GM23338 (cell line): ENCODE measurements at regions not wholly inside any gene's neighbourhood (a gene's known extent, or its start where the extent isn't known, plus 50 kb on each side); places are given as distances from the start of the nearest gene placed in this dataset.

Experiments used
- ATAC-seq: fragments of 200-7000 bp; cut with Tn5 transposase; 3 replicates; pipeline ENCODE4 v1.9.1; 2020
- DNase-seq: peaks from one replicate; pipeline ENCODE4 v3.0.0-alpha.2; 2015; ENCODE audit warnings: low spot score
- H2AFZ ChIP-seq: fragments of 200-600 bp; sonication (generic); 2 replicates; pipeline ENCODE4 v1.8.0; 2016; ENCODE audit warnings: antibody characterized with exemption, mild to moderate bottlenecking, moderate library complexity
- H3F3A ChIP-seq: fragments of 200-600 bp; sonication (generic); replicated peaks from 2 replicates; pipeline ENCODE4 v1.8.0; 2017; ENCODE audit warnings: antibody characterized with exemption, mixed run types, low read depth
- H3K27ac ChIP-seq: fragments of 200-600 bp; sonication (generic); 2 replicates; pipeline ENCODE4 v1.6.1; 2016; ENCODE audit warnings: low read depth
- H3K27me3 ChIP-seq: fragments of 200-600 bp; sonication (generic); 2 replicates; pipeline ENCODE4 v1.8.0; 2016; ENCODE audit warnings: mild to moderate bottlenecking, mixed run types, moderate library complexity; ENCODE audit not compliant: insufficient read depth
- H3K36me3 ChIP-seq: fragments of 200-600 bp; sonication (generic); 2 replicates; pipeline ENCODE4 v1.8.0; 2016; ENCODE audit warnings: mild to moderate bottlenecking; ENCODE audit not compliant: insufficient read depth
- H3K4me1 ChIP-seq: fragments of 200-600 bp; sonication (generic); 2 replicates; pipeline ENCODE4 v1.8.0; 2016; ENCODE audit warnings: mild to moderate bottlenecking, moderate library complexity; ENCODE audit not compliant: insufficient read depth
- H3K4me2 ChIP-seq: fragments of 200-600 bp; sonication (generic); 2 replicates; pipeline ENCODE4 v1.7.1; 2017; ENCODE audit warnings: mixed run types
- H3K4me3 ChIP-seq: fragments of 200-600 bp; sonication (generic); 2 replicates; pipeline ENCODE4 v1.6.1; 2016; ENCODE audit warnings: mixed run types
- H3K79me2 ChIP-seq: fragments of 200-600 bp; sonication (generic); replicated peaks from 2 replicates; pipeline ENCODE4 v1.8.0; 2017; ENCODE audit warnings: mild to moderate bottlenecking; ENCODE audit not compliant: insufficient read depth
- H3K9me2 ChIP-seq: fragments of 200-600 bp; sonication (generic); 2 replicates; pipeline ENCODE4 v1.8.0; 2017; ENCODE audit not compliant: insufficient read depth
- H4K20me1 ChIP-seq: fragments of 200-600 bp; sonication (generic); replicated peaks from 2 replicates; pipeline ENCODE4 v1.8.0; 2017; ENCODE audit warnings: mild to moderate bottlenecking; ENCODE audit not compliant: insufficient read depth
- H3K27ac Mint-ChIP-seq: 2 replicates; pipeline ENCODE4 v1.8.0; 2020; ENCODE audit warnings: inconsistent platforms, mild to moderate bottlenecking, moderate library complexity, mixed read lengths
- H3K27me3 Mint-ChIP-seq: 3 replicates; pipeline ENCODE4 v1.8.0; 2022; ENCODE audit warnings: low read depth, mild to moderate bottlenecking, moderate library complexity, mixed read lengths, inconsistent platforms; ENCODE audit not compliant: insufficient read depth, poor library complexity
- H3K36me3 Mint-ChIP-seq: 3 replicates; pipeline ENCODE4 v1.8.0; 2021; ENCODE audit warnings: low read depth, mild to moderate bottlenecking, inconsistent platforms, moderate library complexity, mixed read lengths
- H3K4me1 Mint-ChIP-seq: 3 replicates; pipeline ENCODE4 v1.8.0; 2020; ENCODE audit warnings: mild to moderate bottlenecking, inconsistent platforms, mixed read lengths
- H3K4me3 Mint-ChIP-seq: 3 replicates; pipeline ENCODE4 v1.8.0; 2021; ENCODE audit warnings: moderate library complexity, mild to moderate bottlenecking, inconsistent platforms, mixed read lengths
- H3K9me3 Mint-ChIP-seq: 3 replicates; pipeline ENCODE4 v1.8.0; 2020; ENCODE audit warnings: moderate library complexity, mild to moderate bottlenecking, inconsistent platforms, mixed read lengths
- JUNB ChIP-seq: IDR thresholded peaks from one replicate; pipeline ENCODE4 v1.6.1; 2016; ENCODE audit warnings: antibody characterized with exemption; ENCODE audit not compliant: unreplicated experiment
- NANOG ChIP-seq: IDR thresholded peaks from 2 replicates; pipeline ENCODE4 v1.6.1; 2016; ENCODE audit warnings: antibody characterized with exemption, borderline replicate concordance
- ZNF331 ChIP-seq: fragments of 250-450 bp; sonication (Bioruptor Pico); IDR thresholded peaks from 2 replicates; pipeline ENCODE4 v1.5.0; 2020; ENCODE audit warnings: low read depth, mild to moderate bottlenecking, moderate library complexity
- TF ChIP-seq, protein P1 (sequence below), 2 experiments: fragments of 200-600 bp in 1 of 2; sonication (generic) in 1 of 2; conservative IDR thresholded peaks; 2 replicates each; pipeline versions ENCODE4 v1.5.1 to v1.6.1; 2016 to 2017; ENCODE audit warnings: antibody characterized with exemption in 2 of 2, low read depth in 2 of 2, mild to moderate bottlenecking in 2 of 2, moderate library complexity in 1 of 2
- TF ChIP-seq, protein P2 (sequence below): fragments of 250-450 bp; sonication (Bioruptor Pico); IDR thresholded peaks from 2 replicates; pipeline ENCODE4 v1.5.0; 2020; ENCODE audit warnings: mild to moderate bottlenecking, moderate library complexity

DNA sequence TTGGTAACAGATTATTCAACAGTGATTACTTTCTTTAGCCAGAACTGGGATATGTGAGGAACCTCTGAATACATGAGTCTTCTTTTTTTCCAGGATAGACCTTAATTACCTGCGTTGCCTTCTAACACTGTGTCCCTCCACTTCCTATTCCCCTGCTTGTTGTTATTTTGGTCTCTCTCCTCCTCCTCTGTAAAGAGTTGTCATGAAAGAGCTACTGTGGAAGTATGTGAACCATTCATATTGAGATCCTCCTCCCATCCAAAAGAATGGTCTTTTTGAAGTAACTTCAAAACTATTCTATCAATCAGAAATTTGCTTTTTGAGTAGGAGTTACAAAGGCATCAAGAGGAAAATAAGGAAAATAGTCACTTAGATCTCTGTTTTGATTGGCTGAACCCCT, 420.0 kb upstream of the TENM3 start:
- Mint-ChIP-seq H3K4me1 (peaks cover 48% of the 10 kb centered on the region), H3K9me3 (peaks cover 14% of the 10 kb centered on the region), H3K27me3 (peaks cover 1% of the 10 kb centered on the region), H3K27ac (no peak overlapping the region; the same call in 1 of the 2 replicates), H3K36me3 (peaks cover 13% of the 10 kb centered on the region), H3K4me3 (no peak overlapping the region)
- H3K4me1 ChIP-seq = peaks cover 37% of the 10 kb centered on the region
- H3K9me2 ChIP-seq = 0 out of 2 replicates have a peak, but pooled peaks cover 4% of the 10 kb centered on the region
- H3K27me3 ChIP-seq = no peaks in the 10 kb centered on the region
- H4K20me1 ChIP-seq = no peaks in the 10 kb centered on the region
- peak; percentile 80 for ATAC-seq
- H2AFZ ChIP-seq = no peak overlapping the region
- H3F3A ChIP-seq = no peaks in the 10 kb centered on the region
- H3K4me3 ChIP-seq = no peak overlapping the region
- H3K36me3 ChIP-seq = no peaks in the 10 kb centered on the region
- TF ChIP-seq, protein P1, sequence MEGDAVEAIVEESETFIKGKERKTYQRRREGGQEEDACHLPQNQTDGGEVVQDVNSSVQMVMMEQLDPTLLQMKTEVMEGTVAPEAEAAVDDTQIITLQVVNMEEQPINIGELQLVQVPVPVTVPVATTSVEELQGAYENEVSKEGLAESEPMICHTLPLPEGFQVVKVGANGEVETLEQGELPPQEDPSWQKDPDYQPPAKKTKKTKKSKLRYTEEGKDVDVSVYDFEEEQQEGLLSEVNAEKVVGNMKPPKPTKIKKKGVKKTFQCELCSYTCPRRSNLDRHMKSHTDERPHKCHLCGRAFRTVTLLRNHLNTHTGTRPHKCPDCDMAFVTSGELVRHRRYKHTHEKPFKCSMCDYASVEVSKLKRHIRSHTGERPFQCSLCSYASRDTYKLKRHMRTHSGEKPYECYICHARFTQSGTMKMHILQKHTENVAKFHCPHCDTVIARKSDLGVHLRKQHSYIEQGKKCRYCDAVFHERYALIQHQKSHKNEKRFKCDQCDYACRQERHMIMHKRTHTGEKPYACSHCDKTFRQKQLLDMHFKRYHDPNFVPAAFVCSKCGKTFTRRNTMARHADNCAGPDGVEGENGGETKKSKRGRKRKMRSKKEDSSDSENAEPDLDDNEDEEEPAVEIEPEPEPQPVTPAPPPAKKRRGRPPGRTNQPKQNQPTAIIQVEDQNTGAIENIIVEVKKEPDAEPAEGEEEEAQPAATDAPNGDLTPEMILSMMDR (conservative IDR thresholded peaks at IDR 0.05; ENCODE audit: low read depth in 2 of 2) = no peak
- peak; percentile 45; the same call in 1 of the 2 replicates for TF ChIP-seq NANOG
- H3K79me2 ChIP-seq = no peaks in the 10 kb centered on the region
- peak; percentile 52 for DNase-seq
- H3K27ac ChIP-seq = no peak overlapping the region
- peak overlapping the region; percentile 4 for H3K4me2 ChIP-seq

DNA sequence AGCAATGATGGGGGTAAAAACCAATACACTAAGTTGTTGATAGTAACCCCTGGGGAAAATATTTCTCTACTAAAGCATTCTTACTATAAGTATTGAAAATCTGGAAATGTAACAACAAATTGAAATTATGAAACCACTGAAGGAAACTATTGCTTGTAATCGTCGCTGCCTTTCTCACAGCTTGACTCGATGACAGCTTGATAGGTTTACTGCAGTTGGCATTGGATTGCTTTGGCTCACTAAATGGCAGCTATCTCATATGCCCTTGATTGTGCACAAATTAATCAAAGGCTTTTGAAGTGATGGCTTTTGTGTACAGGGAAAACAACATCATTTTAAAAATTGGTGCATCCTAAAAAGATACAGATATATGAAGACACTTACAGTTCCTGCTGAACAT, 419.6 kb upstream of the TENM3 start:
- peaks cover 48% of the 10 kb centered on the region for H3K4me1 Mint-ChIP-seq
- H3K36me3 Mint-ChIP-seq = peaks cover 13% of the 10 kb centered on the region
- no peaks in the 10 kb centered on the region for H4K20me1 ChIP-seq
- H3K4me1 ChIP-seq = peaks cover 37% of the 10 kb centered on the region
- H3K4me3 Mint-ChIP-seq = no peak overlapping the region
- no peaks in the 10 kb centered on the region for H3K36me3 ChIP-seq
- DNase-seq = no peak
- no peak overlapping the region for H3K27ac Mint-ChIP-seq
- no peak overlapping the region for H2AFZ ChIP-seq
- H3K27me3 ChIP-seq = no peaks in the 10 kb centered on the region
- H3K79me2 ChIP-seq = no peaks in the 10 kb centered on the region
- H3K27me3 Mint-ChIP-seq = peaks cover 1% of the 10 kb centered on the region
- H3K4me2 ChIP-seq = peak overlapping the region; percentile 4
- TF ChIP-seq ZNF331 (CRISPR knock-in tag) (no peak), NANOG (no peak), JUNB (no peak)
- TF ChIP-seq, protein P2, sequence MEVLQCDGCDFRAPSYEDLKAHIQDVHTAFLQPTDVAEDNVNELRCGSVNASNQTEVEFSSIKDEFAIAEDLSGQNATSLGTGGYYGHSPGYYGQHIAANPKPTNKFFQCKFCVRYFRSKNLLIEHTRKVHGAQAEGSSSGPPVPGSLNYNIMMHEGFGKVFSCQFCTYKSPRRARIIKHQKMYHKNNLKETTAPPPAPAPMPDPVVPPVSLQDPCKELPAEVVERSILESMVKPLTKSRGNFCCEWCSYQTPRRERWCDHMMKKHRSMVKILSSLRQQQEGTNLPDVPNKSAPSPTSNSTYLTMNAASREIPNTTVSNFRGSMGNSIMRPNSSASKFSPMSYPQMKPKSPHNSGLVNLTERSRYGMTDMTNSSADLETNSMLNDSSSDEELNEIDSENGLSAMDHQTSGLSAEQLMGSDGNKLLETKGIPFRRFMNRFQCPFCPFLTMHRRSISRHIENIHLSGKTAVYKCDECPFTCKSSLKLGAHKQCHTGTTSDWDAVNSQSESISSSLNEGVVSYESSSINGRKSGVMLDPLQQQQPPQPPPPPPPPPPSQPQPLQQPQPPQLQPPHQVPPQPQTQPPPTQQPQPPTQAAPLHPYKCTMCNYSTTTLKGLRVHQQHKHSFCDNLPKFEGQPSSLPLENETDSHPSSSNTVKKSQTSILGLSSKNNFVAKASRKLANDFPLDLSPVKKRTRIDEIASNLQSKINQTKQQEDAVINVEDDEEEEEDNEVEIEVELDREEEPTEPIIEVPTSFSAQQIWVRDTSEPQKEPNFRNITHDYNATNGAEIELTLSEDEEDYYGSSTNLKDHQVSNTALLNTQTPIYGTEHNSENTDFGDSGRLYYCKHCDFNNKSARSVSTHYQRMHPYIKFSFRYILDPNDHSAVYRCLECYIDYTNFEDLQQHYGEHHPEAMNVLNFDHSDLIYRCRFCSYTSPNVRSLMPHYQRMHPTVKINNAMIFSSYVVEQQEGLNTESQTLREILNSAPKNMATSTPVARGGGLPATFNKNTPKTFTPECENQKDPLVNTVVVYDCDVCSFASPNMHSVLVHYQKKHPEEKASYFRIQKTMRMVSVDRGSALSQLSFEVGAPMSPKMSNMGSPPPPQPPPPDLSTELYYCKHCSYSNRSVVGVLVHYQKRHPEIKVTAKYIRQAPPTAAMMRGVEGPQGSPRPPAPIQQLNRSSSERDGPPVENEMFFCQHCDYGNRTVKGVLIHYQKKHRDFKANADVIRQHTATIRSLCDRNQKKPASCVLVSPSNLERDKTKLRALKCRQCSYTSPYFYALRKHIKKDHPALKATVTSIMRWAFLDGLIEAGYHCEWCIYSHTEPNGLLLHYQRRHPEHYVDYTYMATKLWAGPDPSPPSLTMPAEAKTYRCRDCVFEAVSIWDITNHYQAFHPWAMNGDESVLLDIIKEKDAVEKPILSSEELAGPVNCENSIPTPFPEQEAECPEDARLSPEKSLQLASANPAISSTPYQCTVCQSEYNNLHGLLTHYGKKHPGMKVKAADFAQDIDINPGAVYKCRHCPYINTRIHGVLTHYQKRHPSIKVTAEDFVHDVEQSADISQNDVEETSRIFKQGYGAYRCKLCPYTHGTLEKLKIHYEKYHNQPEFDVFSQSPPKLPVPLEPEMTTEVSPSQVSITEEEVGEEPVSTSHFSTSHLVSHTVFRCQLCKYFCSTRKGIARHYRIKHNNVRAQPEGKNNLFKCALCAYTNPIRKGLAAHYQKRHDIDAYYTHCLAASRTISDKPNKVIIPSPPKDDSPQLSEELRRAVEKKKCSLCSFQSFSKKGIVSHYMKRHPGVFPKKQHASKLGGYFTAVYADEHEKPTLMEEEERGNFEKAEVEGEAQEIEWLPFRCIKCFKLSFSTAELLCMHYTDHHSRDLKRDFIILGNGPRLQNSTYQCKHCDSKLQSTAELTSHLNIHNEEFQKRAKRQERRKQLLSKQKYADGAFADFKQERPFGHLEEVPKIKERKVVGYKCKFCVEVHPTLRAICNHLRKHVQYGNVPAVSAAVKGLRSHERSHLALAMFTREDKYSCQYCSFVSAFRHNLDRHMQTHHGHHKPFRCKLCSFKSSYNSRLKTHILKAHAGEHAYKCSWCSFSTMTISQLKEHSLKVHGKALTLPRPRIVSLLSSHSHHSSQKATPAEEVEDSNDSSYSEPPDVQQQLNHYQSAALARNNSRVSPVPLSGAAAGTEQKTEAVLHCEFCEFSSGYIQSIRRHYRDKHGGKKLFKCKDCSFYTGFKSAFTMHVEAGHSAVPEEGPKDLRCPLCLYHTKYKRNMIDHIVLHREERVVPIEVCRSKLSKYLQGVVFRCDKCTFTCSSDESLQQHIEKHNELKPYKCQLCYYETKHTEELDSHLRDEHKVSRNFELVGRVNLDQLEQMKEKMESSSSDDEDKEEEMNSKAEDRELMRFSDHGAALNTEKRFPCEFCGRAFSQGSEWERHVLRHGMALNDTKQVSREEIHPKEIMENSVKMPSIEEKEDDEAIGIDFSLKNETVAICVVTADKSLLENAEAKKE (CRISPR knock-in tag) = no peak
- H3K27ac ChIP-seq = no peak overlapping the region
- no peaks in the 10 kb centered on the region for H3F3A ChIP-seq
- no peak overlapping the region for H3K4me3 ChIP-seq
- H3K9me3 Mint-ChIP-seq = peaks cover 13% of the 10 kb centered on the region
- no peak for ATAC-seq
- H3K9me2 ChIP-seq = 0 out of 2 replicates have a peak, but pooled peaks cover 4% of the 10 kb centered on the region
